Loucy (cell line): ENCODE measurements at regions not wholly inside any gene's neighbourhood (a gene's known extent, or its start where the extent isn't known, plus 50 kb on each side); places are given as distances from the start of the nearest gene placed in this dataset.

Experiments used
- EZH2phosphoT487 ChIP-seq: fragments of 200-600 bp; IDR thresholded peaks from 2 replicates; pipeline ENCODE4 v1.6.1; 2018; ENCODE audit warnings: antibody characterized with exemption, mild to moderate bottlenecking, moderate library complexity, borderline replicate concordance
- TF ChIP-seq, protein P1 (sequence below): fragments of 200-600 bp; sonication (generic); conservative IDR thresholded peaks from 2 replicates; pipeline ENCODE4 v1.5.1; 2014; ENCODE audit warnings: mild to moderate bottlenecking, antibody characterized with exemption, low read length

DNA sequence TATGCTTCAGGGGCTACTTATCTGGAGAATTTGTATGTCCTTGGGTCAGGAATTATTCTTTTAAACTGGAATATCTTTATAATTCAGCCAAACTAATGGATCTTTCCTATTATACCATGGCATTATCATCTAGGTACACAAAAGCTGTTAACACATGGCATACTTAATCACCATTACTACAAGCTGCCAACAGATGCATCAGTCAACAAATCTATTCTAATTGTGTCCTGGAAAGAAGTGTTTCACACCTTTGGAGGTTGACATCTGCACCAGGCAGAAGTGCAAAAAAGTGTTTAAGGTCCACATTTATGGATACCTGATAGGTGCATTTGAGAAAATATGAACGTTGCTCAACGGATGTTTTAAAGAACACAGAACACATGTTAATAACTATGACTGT, 470.2 kb upstream of the ADGRL2 start:
- TF ChIP-seq, protein P1, sequence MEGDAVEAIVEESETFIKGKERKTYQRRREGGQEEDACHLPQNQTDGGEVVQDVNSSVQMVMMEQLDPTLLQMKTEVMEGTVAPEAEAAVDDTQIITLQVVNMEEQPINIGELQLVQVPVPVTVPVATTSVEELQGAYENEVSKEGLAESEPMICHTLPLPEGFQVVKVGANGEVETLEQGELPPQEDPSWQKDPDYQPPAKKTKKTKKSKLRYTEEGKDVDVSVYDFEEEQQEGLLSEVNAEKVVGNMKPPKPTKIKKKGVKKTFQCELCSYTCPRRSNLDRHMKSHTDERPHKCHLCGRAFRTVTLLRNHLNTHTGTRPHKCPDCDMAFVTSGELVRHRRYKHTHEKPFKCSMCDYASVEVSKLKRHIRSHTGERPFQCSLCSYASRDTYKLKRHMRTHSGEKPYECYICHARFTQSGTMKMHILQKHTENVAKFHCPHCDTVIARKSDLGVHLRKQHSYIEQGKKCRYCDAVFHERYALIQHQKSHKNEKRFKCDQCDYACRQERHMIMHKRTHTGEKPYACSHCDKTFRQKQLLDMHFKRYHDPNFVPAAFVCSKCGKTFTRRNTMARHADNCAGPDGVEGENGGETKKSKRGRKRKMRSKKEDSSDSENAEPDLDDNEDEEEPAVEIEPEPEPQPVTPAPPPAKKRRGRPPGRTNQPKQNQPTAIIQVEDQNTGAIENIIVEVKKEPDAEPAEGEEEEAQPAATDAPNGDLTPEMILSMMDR: no peak
- no peak for TF ChIP-seq EZH2phosphoT487
